ENCODE measurements at regions not wholly inside any gene's neighbourhood (a gene's known extent, or its start where the extent isn't known, plus 50 kb on each side); places are given as distances from the start of the nearest gene placed in this dataset.
A peak's percentile ranks its signal among the peaks of the same experiment; 100 is the strongest.
"Not testable (repeated sequence)": the region's sequence is repeated elsewhere in the genome, so short reads cannot be mapped to it uniquely, and the experiment has no call there.

DNA sequence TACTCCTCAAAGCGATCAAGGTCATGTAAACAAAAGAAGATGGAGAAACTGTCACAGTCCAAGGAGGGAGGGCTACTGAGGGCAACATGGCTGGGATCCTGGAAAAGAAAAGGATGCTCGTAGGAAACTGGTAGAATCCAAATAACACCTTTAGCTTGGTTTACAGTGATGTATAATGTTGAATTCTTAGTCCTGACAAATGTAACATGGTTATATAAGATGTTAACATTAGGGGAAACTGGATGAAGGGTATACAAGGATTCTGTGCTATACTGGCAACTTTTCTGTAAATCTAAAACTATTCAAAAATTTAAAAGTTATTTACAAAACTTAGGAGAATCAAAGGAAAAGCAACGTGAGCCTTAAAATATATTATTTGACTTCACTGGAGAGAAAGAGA, 257.0 kb downstream of the TTC32 start:
- DNase-seq, result no peak

DNA sequence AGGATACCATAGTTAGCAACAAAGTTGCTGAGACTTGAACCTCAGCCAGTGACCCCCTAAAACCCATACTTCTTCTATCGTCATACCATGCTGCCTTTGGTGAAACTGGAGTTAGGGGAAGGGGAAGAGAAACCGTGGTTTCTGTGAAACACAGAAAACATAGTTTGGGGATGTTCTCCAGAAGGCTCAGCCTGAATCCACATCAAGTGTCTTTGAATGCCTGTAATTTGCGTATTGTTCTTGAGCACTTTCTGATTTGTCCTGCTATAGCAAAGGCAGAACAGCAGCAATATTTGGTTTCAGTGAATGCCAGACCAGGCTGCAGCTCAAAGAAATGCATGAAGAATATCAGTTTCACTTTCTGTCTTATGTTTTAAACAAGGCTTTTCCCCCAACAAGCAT, 258.7 kb downstream of the TTC32 start:
- no peak for DNase-seq

DNA sequence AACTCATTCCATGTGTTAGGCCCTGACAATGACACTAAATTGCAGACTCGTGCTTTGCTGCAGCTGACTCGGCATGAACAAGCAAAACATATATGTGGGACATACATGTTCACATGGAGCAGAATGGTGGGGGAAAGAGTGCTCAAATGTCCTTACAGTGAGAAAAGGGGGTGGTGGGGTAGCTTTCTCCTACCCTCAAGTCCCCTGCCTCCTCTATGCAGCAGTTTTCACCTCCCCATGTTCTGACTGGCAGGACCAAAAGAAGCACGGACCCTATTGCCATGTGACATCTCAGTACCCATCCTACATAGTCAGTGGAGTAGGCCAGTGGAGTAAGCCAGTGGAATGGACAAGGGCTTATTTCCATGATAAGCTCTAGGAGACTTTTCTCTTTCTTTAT, 259.3 kb downstream of the TTC32 start:
- DNase-seq, result no peak

DNA sequence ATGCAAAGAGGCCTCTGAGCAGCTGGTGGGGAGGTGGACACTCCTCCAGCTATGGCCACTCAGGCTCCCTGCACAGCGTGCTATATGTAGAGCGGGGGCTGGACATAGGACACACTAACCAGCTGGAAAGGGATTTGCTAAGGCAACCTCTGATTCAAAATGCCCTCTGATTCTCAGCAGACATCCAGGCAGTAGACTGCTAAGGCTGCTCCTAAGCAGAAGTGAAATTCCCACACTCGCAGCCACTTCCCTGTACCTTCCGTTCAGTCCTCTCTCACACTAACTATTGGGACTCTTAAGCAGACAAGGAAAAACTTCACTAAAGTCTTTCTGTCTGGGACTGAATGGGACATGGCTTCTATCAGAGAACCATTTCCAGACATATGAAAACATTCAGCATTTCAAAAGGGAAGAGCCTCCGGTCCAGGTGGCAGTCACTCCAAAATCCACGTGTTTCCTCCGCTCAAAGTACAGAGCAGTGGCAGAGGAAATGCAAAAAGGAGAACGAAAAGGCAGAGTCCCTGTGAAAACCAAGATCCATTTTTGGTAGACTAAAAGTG, 265.8 kb downstream of the TTC32 start:
- no peak for DNase-seq

DNA sequence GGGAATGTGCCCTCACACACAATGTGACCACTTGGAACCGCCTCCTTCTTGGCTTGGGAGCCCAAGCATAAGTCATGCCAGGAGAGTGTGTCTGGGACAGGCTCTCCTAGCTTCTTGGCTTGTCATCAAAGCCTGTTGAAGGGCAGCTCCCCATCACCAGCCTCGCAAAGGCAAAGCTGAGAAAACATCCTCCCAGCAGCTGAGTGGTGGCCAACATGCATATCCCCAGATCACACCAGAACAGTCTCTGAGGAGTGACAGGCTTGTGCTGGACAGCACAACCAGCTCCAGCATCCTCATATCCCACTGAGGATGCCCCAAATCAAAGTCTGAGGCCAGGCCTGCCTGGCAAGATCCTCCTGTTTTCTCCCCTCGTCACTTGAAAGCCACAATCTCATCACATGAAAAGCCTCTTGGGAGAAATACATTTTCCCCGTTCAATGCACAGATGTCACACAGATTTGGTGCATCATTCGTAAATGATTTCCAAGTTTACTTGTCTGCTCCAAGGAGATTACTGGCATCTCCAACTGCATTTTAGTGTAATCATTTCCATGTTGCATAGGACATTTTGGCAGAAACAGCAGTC, 269.3 kb downstream of the TTC32 start:
- no peak for DNase-seq

DNA sequence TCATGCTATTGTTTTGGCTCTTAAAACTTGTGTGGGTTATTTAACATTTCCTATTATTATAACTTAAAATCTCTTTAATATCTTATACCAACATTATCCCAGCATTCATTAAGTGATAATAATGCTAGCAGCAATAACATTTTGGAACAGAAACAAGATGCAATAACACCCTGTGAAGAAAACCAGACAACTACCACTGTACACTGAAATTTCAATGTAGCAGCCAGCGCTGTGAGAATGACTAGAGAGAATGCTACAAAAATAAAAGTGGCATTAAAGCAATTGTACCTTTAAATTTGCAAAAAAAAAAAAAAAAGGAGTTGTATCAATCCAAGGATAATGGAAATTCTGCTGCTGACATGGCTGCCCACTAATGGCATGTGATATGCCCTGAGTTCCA, 269.9 kb downstream of the TTC32 start:
- DNase-seq, result no peak

DNA sequence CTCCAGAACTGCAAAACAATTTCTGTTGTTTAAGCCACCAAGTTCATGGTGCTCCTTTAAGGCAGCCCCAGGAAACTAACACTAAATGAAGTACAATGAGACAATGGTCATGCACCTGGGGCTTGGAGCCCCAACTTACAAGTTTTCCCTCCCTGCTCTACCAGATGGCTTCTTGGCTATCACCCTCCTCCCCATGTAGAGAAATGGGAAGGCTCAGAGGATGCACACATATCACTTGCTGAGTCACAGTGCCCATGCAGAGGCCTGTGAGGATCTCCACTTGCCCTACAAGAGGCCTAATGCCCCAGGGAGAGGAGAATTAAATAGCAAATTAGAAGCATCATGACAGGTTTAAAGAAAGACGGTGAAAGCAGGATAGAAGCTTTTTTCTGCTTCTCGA, 270.9 kb downstream of the TTC32 start:
- no peak for DNase-seq

DNA sequence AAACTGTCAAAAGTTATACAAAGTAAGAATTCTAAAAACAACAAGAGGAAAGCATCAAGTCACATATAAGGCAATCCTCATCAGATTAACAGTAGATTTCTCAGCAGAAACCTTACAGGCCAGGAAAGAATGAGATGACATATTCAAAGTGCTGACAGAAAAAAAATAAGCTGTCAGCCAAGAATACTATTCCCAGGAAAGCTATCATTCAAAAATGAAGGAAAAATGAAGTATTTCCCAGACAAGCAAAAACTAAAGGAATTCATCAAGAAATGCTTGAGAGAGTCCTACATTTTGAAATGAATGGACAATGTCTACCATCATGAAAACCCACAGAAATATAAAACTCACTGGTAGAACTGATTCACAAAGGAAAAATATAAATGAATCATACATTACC, 268.9 kb upstream of the OSR1 start:
- no peak for DNase-seq

DNA sequence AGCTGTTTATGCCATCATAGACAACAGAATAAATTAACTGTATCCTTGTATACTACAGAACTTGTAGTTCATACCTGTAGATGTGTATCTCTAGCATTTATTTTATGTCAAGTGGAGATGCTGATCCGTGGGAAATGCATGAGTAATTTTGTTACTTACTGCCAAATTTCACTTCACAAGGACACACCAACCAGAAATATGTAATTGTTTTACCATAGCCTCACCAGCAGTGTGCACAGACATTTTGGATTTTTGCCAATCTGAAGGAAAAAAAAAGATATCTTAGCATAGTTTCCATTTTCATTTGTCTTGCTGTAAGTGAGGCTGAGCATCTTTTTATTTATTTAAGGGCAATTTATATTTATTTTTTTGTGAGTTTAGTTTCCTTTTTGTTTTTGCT, 265.1 kb upstream of the OSR1 start:
- peak; percentile 76 for DNase-seq

DNA sequence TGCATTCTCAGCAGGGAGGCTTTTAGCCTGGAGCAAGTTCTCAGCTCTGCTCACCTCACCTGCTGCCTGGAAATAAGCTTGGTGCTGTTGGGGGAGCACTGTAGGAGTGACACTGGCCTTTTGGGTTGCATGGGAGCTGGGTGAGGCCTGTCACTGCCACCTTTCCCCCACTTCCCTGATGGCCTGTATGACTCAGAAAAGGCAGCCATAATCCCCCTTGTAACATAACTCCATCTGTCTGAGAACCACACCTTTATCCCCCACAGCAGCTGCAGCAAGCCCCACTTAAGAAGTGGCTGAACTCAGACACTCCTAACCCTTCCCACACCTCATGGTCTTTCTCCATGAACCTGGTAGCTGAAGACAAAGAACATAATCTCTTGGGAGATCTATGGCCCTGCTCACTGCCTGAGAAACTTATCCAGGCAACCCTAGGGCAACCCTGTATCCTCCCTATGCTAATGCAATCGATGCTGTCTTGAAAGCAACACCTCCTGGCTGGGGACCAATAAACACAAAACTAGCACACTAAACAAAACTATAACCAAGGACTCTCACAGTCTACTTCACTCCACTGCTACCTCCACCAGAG, 258.9 kb upstream of the OSR1 start:
- DNase-seq, result no peak

DNA sequence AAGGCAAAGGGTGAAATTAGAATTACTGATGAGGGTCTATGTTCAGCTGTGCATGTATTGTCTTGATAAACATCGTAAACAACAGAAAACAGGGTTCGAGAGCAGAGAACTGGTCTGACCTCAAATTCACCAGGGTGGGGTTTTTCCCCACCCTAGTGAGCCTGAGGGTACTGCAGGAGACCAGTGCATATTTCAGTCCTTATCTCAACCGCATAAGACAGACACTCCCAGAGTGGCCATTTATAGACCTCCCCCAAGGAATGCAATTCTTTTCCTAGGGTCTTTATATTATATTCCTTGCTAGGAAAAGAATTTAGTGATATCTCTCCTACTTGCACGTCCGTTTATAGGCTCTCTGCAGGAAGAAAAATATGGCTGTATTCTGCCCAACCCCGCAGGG, 257.0 kb upstream of the OSR1 start:
- not testable (repeated sequence) for DNase-seq

DNA sequence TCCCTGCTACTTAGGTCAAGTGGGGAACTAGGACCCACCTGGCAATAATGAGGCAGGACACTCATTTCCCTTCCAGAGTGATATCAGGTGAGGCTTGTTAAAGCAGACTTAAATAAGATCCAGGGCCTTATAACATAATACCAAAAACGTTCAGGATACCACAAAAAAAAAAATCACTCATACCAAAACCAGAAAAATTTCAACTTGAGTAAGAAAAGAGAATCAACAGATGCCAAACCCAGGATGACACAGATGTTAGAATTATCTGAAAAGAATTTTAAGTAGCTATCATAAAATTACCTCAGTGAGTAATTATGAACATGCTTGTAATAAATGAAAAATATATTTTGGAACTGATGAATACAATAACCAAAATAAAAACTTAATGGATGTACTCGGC, 255.6 kb upstream of the OSR1 start:
- DNase-seq, result peak; percentile 65

DNA sequence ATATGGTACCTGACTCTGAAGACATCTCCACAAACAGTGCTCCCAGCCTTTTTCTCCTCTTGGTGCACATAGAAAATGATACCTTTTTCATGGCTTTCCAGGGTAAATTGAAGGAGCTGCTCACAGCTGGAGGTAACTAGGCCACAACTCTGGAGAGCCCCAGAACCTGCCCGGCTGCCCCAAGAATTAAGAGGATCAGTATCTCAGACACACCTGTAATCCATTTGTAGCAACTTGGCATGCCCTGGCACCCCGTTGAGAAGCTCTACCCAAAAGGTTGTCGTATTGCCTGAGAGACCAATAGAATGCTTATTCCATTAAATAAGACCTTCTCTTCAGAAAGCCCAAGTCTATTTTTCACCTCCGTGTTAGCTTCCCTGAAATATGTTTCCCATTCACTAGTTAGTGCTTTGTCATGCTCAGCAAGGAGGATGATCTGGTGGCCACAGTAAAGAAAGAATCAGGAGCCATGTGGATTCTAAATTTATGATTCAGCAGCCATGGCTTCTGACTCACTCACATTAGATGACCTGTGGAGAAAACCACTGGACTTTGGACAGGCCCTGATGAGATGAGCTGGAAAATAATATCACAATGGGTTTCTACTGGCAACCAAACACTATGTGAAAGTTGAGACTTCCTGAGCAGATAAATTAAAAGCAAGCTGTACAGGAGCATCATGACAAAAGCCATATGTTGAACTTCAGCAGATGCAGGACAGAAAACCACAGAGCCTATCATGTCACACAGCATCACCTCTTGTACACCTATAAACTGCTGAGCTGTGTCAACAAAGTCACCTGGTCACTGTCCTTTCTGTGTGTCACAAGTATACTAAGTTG, 253.3 kb upstream of the OSR1 start:
- peak; percentile 98 for DNase-seq

DNA sequence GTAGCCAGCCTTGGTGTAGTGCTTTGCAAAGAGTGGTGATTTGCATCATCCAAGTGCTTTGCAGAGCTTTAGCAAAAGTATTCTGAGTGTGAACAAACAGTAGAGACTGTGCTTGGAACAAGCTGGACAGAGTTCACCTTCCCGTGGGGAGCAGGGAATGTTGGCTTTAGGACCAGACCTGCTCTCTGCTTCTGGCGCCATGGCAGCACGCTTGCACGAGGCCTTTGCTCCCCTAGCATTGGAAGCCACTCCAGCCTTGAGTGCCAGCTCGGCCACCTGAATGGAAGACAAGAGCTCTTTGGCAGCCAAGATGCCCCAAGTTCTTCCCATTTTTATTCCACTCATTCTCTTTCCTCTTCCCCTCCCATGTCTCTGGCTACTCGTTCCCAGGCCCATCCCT, 250.8 kb upstream of the OSR1 start:
- DNase-seq, result no peak

DNA sequence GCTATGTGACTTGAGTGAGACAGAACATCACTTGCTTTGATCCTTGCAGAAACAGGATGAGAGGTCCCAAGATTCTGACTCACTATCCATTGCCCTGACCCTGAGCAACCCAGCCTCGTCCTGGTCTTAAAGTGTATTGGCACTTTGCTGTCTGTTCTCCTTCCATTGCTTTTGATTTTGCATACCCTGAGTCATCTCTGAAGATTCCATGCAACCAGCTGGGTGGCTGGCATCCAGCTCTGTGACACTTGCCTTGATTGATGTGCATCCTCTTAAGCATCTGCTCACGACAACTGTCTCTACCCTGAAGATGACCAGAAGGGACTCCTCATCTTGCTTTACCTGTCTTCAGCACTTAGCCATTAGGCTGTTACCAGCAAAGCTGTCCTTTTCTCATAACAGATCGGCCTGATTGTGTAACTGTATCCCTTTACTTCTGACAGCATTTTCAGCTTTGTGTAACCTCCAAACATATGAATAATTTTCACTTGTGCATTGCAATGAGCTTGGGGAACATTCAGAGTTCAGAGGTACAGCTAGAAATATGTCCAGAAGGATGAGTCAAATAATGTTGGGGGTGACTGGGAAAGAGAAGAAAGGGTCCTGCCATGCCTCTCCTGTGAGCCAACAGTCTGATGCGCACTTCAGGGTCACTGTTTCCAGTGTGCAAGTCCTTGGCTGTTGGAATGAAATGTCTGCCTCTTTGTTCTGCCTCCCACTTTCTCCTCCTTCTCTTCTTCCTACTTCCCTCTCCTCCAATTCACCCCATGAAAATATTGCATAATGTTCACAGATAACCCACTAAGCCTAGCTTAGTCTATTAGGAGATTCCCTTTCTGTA, 249.7 kb upstream of the OSR1 start:
- peak; percentile 96 for DNase-seq

DNA sequence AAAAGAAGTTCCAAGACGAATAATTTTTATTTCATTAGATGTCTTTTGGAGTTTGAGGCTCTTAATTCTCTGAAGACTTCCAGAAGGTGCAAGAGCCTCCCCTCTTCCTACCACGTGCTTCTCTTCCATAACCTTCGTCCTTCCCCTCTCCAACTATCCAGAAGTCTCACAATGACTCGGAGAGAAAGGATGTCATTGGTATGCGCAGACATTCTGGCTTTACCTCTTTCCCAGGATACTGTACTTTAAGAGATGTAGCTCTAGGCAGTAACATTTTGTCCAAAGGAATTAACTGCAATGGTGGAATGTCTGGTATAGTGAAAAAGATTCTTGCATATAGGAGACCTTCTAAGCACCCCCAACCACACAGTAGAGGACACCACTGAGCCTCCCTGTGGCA, 249.0 kb upstream of the OSR1 start:
- peak; percentile 82 for DNase-seq

DNA sequence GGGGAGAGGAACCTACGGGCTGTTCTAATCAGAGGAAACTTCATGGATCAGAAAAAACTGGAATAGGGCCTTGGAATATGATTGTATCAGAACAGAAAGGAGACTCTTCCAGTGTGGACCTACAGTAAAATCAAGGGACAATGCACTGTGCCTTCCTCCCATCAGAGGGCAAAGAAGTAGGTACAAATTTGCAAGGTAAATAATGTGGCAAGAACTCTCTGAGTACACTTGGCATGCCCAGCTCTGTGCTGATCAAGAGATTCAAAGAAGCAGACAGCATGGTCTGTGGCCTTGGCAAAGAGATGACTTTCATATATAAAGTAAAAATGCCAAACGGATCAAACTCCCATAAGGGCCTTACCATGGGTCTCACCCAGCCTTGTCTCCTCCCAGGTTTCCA, 242.6 kb upstream of the OSR1 start:
- DNase-seq, result no peak

DNA sequence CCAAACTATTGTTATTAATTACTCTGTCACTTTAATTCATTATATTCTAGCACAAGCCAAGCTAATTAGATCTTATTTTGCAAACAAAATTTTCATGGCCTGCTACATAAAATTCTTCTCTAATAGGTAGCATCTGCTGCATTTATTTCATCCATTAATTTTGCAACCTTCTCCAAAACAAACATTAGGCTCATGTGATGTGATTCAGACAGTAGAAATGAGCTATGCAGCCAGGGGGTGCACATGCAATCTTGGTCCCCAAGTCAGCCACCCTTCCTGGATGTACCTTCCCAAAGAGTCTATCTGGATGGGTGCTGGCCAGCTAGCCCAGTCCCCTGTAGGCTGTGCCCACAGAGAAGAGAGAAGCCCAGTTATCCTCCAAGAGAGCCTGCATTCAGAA, 242.1 kb upstream of the OSR1 start:
- DNase-seq, result peak; percentile 37

DNA sequence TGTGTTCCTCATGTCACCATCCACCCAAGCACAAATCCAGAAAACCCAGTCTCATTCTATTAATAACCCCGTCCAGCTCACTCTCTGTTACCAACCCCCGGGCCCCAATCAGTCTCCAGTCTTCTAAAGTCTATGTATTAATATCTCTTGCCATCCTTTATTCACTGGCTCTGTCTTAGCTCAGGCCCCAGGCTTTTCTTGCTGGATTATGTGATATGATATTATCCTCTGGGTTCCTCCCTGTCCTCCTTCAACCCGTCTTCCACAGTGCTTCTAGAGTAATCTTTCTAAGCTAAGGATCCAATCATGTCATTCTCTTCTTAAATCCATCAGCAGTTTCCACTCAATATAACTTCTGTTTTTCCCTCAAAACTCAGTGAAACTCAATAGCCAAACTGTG, 240.5 kb upstream of the OSR1 start:
- DNase-seq, result no peak

DNA sequence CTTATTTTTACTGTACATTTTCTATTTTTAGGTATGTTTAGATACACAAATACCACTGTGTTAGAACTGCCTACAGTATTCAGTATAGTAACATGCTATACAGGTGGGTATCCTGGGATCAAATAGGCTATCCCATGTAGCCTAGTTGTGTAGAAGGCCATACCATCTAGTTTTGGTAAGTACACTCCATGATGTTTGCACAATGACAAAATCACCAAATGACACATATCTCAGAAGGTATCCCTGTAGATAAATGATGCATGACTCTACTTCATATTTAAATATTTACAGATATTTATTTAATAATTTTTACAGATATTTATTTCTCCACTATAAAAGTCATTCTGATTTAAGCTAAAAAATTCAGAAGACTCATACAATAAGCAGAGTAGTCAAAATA, 233.8 kb upstream of the OSR1 start:
- DNase-seq, result no peak

DNA sequence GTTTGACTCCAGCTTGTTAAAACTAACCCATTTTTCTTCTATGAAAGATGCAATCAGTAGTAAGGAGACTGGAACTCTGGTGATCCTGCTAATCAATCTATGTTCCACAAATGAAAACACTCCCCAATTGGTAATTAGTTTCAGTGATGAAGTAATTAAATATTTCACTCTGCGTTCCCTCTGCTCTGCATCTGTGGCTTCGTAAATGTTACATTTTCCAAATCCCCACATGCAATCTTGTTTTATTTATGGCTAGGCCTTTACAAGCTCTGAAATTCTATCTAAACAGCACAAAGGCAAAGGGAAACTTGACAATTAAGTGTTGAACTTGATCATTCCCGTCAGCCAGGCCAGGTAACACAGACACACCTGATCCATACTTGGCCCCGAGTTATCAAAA, 231.4 kb upstream of the OSR1 start:
- DNase-seq, result no peak

DNA sequence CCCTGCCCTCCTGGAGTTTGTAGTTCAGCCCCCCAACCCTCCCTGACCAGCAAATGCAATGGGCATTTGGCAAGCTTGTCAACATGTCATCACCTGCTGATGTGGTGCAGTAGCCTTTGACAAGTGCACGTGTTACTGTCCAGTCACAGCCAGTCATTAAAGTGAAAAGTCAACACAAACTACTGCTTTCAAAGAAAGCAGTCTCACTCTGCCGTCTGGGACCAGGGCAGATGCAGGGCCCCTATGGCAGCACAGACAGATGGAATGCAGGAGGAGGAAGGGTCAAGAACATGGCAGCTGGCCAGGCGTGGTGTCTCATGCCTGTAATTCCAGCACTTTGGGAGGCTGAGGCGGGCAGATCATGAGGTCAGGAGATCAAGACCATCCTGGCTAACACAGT, 222.4 kb upstream of the OSR1 start:
- peak; percentile 51 for DNase-seq

DNA sequence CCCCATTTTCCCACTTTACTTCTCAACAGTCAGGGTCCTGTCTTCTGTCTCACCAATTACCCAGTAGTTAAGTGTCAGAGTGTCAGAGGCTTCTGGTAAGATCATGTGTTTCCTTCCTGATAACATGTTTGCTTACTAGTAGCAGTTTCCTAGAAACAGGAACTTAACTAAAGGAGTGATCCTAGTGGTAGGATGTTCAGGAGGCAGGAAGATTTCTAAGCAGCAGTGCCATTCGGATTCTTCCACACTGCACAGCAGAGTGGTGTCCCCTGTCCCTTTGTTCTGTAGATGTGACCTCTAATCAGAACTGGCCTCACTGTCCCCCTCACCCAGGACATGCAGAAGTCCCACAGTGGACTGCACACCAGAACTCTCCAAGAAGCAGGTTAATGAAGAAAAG, 221.8 kb upstream of the OSR1 start:
- no peak for DNase-seq
